ENCODE measurements at regions not wholly inside any gene's neighbourhood (a gene's known extent, or its start where the extent isn't known, plus 50 kb on each side); places are given as distances from the start of the nearest gene placed in this dataset.

DNA sequence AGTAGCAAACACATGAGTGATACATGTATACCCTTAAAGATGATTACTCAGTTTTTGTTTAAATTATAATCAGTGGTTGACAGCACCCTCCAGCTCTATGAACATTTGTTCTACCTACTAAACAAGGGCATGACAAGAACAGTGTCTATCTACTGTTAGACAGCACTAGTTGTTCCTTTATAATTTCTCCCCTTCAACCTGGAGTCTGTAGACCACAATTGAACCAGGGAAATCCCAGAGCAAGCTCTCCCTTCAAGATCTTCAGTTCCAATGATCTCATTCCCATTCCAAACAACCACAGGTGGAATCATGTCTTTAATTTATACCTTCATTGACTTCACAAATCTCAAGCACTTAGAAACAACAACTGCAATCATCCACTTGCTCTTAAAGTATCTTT lies 216.1 kb downstream of the HHIPL2 start:
- TF ChIP-seq CTCF (IDR thresholded peaks at IDR 0.05 in 8 of 11, conservative IDR thresholded peaks at IDR 0.05 in 3 of 11) (no peak), POLR2AphosphoS5 (IDR thresholded peaks at IDR 0.05) (no peak), POLR2A (IDR thresholded peaks at IDR 0.05) (no peak)
